ACHN (cell line): ENCODE measurements at regions not wholly inside any gene's neighbourhood (a gene's known extent, or its start where the extent isn't known, plus 50 kb on each side); places are given as distances from the start of the nearest gene placed in this dataset.

Source experiments
- DNase-seq: peaks from one replicate; pipeline ENCODE4 v3.0.0-alpha.2; 2015
- in situ Hi-C: cut with HindIII; loops from 2 replicates; pipeline ENCODE4 v1.10.0; 2017; ENCODE audit warnings: low sequenced_read_pairs, low pct_ligation_motif_present, low pct_unique_long_range_greater_than_20kb

DNA sequence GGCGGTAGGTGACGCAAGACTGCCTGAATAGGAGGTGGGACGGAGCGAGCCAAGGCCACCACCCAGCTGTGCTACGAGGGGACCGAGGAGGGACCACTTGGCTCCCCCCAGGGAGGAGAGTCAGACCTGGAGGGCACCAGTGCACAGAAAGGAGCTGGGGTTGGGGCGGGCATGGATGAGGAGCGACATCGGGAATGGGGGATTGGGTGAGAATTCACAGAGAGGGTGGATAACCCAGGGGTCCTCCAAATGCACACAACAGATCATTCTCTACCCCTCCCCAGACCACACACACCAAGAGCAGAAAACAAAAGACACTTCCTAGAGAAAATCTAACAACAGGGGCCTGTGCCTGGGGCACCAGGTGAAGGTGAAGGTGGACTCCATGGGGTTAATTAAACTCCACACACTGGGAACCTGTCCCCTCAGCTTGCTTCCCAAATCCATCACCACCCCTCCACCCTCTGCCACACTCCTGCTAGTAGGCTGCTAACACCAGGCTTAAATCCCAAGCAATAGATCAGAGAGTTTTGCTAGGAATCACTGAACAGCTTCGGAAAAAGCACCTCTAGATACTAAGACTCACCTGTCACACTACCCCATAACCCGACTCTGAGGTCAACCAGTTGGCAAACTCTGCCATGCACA, 274.6 kb downstream of the EIPR1 start:
- DNase-seq = no peak
- in situ Hi-C loops = no loop called here

DNA sequence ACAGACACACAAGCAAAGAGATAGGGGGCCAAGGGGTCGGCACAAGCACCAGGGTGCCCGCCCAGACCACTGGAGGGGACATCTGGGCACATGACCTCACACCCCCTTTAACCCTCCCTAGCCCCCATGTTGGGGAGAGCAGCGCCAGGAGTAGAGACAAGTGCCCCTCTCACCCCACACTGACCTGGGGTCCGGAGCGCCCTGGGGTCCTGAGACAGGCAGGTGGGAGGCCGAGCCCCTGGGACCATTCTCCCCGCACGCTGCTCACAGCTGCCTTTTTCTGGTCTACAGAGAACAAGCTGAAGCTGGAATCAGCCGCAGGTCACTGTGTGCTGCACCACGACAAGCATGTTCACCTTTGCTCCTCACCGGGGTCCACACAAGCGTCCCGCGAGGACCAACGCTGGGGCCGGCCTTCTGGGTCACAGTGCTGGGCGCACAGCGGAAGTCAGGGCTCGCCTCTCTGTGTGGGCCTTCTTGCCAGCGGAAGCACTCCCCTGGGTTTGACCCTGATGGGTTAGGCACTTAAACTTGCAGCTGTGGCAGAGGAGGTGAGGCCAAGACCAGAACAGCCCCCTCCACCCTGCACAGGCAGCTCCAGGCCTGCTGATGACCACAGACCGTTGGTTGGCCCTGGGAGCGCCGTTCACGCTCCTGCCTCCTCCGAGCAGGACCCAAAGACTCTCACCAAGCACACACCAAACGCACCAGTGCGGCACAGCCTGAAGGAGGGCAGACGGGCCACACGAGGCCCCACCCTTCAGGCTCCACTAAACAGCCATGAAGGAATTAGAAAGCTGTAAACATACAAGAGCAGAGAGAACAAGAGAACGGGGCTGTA, 275.3 kb downstream of the EIPR1 start:
- in situ Hi-C loops = no loop called here

DNA sequence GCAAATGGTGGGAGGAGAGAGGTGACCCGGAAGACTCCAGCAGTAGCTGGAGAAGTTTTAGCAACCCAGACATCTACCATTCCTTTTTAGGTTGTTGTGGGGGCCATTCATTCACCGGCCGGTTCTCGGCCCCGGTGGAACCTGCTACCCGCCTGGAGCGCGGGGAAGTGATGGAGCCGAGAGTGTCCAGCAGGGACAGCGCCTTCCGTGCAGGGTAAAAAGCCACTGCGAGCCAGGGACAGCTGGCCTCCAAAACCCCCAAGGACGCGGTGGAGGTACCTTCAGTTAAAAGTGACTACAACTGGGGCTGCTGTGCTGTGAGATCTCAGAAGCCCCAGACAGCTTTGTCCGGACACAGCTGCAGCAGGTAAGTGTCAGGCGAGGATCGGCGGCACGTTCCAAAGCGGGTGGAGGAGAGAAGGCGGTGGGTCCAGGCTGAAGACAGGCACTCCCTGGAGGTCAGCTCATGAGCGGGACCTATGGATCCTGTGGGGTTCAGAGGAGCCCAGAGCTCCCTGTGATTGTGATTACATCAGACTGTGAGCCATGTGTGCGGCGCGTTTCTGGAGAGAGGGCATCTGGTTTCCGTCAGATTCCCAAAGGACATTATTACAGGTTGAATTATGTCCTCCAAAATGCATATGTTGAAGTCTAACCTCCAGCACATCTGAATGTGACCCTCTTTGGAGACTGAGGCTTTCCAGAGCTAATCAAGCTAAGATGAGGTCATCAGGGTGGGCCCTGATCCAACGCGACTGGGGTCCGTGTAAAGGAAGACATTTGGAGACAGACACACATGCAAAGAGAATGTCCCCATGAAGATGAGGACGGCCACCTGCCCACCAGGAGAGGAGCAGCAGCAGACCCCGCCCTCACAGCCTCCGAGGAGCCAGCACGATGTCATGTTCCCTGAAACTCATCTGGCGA, 276.3 kb downstream of the EIPR1 start:
- in situ Hi-C loops = no loop called here
- DNase-seq = no peak

More for the DNA sequence above, 275.3 kb downstream of the EIPR1 start:
- DNase-seq = no peak

DNA sequence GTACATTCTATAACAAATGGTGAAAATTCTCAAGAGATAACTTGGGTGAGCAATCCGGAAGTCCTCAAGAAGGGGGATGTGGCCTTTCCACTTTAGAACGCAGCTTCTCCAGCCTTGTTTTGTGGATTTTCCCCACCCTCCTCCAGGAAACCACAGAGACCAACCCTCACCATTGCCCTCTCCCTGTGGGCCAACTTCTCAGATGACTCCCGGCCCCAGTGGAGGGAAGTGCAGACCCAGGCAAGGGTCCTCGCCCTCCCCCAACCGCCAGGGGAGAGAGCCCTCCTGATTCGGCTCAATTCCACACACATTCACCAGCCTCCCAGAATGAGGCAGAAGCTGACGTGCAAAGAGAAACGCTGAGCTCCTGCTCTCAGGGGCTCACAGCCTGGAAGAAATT, 277.2 kb downstream of the EIPR1 start:
- in situ Hi-C loops = no loop called here
- no peak for DNase-seq

DNA sequence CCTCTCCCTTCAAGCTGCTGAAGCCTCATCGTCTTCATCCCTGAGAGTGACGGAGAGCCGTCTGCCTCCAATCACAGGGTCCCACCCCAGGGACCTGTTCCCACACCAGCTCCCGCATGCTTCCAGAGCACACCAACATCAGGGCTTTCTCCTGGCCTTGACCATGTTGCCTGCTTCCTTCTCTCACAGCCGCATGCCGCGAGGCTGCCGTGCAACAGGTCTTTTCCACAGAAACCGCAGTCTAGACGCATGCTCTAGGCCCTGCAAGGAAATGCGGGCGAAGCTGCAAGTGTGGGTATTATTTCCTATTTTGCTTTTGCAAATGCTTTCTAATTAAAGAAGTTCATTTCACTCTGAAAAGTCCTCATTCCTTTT, 277.8 kb downstream of the EIPR1 start:
- in situ Hi-C loops = no loop called here
- DNase-seq = no peak

DNA sequence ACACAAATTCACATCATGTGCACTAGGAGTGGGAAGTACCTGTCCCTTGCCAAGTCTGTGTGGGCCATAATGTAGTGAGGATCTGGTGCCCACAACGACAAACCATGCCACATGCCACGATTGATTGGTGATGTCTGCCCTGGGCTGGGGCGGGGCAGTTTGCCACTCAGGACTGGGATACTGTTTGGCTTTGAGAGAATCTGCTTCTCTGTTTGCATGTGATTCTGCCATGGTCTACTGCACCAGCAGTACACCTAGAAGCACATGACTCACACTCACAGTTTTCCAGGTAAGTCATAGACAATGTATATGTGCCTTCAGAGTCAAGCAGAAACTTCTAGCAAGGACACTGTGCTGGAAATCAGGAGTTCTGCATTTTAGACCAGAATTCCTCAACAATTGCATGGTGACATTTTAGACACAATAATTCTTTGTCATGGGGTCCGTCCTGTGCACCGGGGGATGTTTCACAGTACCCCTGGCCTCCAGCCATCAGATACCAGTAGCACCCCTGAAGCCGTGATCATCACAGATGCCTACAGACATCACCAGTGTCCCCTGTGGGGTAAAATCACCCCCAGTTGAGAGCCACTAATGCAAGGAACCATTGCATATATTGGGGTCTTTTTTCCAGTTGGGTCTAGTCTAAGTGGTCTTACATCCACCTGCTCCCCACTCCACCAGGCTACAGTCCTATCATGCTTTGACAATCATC, 278.3 kb downstream of the EIPR1 start:
- in situ Hi-C loops = no loop called here
- DNase-seq = no peak

DNA sequence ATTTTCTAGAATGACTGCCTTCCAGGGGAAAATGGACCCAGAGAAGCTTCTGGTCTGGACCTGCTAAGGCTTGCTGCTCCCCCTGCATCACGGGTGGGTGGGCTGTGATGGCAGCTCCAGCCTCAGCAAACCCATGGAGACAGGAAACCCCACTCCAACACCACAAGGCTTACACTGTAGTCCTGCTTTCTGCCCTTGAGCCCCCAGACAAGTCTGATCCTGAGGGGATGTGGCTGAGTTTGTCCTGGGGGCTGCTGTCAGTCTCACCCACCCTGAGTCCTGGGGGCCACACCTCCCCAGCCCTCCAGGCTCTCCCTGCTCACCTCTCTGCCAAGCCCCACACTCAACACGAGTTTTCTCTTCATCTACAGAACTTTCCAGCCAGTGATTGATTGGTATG, 279.4 kb downstream of the EIPR1 start:
- in situ Hi-C loops = no loop called here
- no peak for DNase-seq

DNA sequence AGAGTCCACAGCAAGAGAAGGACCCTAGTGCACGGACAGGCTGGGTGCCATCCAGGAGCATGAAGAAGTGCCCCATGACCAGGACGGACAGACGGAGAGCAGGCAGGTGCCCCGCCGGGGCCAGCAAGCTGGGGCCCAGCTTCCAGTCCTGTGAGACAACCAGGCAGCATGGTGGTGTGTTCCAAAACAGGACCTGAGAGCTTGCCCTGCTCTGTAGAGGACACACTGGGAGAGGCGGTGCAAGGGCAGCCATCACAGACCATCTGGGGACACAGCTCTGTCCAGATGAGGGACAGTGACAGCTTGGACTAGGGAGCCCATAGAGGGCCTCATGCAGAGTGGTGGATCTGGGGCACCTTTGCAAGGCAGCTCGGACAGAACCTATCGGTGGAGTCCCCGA, 279.8 kb downstream of the EIPR1 start:
- DNase-seq = no peak
- in situ Hi-C loops = no loop called here

DNA sequence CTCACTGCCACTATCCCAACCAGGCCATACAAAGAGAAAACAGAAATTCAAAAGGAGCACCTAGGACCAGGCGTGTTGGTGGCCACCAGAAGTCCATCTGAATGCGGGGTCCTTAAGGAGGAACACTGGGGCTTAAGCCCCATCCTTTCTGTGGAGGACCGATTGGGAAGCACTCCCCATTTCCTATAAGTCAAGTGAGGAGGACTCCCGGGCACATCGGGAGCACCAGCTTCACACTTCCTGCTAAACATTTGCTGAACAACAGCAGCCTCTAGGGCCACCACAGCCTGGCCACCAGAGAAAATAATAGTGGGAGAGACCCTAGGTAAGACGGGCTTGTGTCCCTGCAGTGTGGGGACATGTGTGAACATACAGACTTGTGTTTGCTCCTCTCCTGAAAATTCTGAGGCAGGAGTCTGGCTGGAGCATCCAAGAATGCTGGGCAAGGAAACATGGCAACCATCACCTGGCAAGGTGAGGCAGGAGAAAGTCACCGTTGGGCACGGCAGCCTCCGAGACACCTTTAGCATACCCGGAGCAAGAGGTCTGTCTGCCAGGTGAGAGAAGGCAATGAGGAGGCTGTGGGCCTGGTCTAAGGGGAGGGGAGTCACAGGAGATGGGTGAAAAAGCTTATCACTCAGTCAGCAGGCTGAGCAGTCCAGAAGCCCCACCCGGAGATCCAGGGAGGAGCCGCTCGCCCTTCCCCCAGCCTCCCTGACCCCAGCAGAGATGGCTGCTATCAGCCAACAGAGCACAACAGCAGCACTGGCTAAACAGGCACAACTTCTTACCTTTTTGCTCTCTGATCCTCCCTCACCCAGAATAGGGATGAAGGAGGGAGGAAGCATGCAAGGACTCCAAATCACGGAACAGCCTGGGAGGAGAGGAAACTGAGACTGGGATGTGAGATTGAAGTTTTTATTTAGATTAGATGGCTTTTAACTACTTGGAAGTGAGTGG, 282.3 kb downstream of the EIPR1 start:
- in situ Hi-C loops = no loop called here
- DNase-seq = no peak

DNA sequence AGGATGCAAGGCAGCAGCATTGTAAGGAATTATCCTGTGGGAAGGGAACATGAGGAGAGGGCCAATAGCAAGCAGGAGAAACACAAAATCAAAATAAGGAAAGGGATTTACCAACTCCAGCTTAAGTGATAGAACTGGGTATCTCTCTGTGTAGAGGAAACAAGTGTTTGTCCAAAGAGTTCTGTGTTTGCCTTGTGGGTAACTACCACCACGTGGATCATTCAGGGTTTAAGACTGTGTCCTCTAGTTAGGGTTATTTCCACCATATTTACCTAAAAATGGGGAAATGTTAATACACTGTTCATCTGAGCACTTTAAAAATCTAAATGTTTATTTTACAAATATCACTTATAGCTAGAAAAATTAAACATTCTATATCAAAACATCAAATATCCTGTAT, 283.3 kb downstream of the EIPR1 start:
- in situ Hi-C loops = no loop called here
- no peak for DNase-seq

DNA sequence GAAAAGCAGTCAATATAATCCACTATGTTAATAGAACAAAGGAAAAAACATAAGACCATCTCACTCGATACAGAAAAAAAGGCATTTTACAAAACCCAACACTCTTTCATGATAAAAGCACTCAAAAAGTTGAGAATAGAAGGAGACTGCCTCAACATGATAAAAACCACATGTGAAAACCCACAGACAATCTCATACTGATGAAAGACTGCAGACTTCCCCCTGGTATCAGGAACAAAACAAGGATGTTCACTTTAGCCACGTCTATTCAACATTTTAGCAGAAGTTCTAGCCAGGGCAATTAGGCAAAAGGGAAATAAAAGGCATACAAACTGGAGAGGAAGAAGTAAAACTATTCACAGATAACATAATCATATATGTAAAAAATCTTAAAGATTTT, 285.9 kb downstream of the EIPR1 start:
- no peak for DNase-seq
- in situ Hi-C loops = no loop called here

DNA sequence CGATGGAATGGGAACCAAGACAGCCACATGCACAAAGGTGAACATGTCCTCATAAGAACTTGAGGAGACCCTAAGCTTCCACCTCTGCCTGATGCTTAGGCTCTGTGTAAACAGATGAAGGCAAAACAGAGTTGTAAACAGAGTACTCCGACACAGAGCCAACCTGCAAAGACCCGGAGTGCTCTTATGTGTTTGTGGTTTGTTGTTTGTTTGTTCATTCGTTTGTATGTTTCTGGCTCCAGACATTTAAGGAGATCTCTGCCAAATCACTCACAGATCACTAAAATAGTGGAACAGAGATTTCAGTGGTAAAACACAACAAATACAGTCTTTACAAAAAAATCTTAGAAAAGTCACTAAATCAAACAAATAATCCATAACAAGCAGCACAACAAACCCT, 294.9 kb downstream of the EIPR1 start:
- DNase-seq = no peak
- in situ Hi-C loops = no loop called here

DNA sequence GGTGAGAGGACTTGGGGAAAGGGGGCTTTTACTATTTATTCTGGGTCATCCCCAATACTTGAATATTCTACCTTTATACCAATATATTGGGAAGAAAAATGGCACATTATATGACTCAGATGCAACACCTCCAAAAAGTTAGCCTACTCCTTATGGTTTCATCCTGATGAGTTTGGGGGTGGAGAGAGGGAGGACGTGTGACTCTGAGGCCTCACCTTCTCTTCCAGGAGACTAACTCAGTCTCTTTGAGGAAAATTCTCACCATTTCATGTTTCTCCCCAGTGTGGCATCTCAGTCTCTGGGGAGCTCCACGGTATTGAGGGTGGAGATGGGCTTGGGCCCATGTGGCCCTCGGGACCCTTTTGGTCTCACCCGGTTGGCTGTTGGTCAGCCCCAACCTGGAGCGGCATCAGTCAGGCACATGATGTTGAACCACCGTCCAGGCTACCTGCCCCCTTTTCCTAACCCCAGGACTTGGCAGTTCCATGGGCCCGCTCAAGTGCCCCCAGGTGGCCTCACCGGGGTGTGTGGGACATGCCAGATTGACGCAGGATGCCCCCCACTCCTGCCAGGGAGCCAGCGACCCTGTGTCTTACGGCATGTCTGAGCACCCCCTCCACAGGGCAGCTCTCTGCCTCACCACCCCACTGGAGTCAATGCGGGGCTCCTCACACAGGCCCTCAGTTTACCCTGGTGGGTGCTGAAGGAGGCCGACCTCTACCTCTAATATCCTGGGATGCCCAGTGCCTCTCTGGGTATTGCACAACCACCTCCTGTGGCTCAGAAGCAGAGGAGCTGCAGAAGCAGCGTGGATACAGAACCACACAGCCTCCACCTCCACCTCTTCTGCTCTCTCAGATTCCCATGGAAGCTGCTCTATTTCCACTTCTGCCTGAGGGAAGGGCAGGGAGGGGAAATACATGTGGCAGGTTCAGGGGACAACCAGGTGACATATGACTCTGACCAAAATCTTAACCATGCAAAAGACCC, 297.4 kb downstream of the EIPR1 start:
- in situ Hi-C loops = no loop called here
- DNase-seq = no peak

DNA sequence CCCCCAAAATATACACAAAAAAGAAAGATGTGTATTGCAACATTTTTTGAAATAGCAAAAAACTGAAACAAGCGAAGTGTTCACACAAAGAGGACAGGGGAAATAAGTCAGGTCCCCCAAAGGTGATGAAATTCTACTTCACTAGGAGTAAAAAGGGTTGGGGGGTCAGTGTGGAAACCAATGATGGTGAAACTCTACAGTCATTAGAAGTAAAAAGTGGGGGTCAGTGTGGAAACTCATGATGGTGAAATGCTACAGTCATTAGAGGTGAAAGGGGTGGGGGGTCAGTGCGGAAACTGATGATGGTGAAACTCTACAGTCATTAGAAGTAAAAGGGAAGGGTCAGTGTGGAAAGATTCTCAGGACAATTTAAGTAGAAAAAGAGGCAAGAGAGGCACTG, 298.2 kb downstream of the EIPR1 start:
- in situ Hi-C loops = no loop called here
- no peak for DNase-seq

DNA sequence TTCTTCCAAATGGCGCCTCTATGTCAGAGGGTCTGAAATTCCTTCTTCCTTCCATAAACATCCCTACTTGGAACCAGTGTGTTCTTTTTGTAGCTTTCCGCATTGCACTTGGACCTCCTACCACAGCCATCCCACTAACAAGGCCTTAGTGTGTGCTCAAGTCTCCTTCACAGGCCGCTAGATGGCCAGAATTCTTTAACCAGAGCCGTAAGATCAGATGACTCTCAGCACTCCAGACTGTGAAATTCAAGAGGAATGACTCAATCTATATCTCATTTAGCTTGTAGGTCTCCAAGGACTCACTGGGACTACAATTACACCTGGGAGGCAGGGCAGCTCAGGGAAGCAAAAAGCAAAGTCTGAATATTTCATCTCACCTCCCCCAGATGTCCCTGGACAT, 298.9 kb downstream of the EIPR1 start:
- in situ Hi-C loops = no loop called here
- DNase-seq = no peak

DNA sequence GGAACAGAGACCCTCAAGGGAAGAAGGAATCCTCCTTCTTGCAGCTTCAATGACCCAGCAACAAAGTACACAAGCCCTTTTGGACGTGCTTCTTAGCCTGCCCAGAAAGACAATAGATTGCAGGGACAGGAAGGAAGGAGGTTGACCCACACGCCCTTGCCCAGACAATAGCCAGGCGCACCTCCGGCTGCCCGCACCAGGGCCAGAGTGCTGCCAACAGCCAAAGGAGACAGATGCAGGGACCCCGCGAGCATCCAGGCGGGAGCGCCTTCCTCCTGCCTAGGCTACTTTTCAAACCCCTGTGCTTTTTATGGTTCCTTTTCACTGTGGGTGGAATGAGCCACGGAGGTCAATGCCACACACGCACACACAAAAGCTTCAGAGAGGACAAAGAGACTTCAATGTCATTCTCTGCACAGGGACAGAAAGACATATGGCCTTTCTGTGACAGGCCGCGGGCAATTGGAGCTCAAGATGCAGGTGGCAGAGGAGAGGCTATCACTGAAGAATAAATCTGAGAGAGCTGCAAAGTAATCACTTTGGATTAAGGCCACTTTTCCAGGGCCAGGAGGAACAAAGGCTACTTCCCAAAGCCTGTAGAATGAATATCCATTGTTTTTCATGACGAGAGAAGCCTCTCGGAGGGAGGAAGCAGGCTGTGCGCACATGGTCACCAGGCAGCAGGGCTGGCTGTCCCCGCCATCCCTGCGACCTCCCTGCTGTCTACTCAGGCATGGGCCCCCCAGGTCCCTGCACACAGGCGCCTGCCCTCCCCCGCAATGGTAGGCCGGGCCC, 300.6 kb downstream of the EIPR1 start:
- in situ Hi-C loops = no loop called here
- no peak for DNase-seq
